Choroid plexus epithelial cell (primary cell): ENCODE measurements at regions not wholly inside any gene's neighbourhood (a gene's known extent, or its start where the extent isn't known, plus 50 kb on each side); places are given as distances from the start of the nearest gene placed in this dataset.
A peak's percentile ranks its signal among the peaks of the same experiment; 100 is the strongest.

ENCODE experiments used
- DNase-seq: peaks from one replicate; pipeline ENCODE4 v3.0.0-alpha.2; 2010; ENCODE audit warnings: low read depth
- H3K4me3 ChIP-seq: 2 replicates; pipeline ENCODE4 v1.5.1; 2011; ENCODE audit warnings: low read depth, mild to moderate bottlenecking, control low read depth, low read length, moderate library complexity
- CTCF ChIP-seq: conservative IDR thresholded peaks from 2 replicates; pipeline ENCODE4 v1.5.1; 2011; ENCODE audit warnings: low read depth, mild to moderate bottlenecking, control low read depth, inconsistent platforms, low read length, moderate library complexity

- H3K4me3 ChIP-seq, result no peak overlapping the region
Observed at GRCh38 chr18:45174629-45175136, 440.6 kb upstream of the SLC14A2 start.

DNA sequence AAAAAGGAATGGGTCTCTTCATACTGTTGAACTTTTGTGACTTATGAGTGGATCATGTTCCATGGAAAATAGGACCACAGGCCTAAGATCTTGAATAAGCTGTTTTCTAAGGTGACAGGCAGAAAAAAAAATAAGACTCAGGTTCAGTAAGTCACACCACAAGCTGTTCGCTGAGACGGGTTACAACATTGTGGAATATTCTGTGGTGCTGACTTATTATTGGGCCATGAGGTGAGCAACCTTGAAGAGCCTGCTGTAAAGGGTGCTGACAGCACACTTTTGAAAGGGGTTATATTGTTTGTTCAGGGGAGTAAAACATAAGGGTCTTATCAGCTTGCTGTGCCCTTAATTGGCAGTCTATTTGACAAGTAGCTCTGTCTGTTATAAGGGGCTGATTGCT lies 439.8 kb upstream of the SLC14A2 start:
- peak; percentile 58 for DNase-seq
- no peak for TF ChIP-seq CTCF
- no peak overlapping the region for H3K4me3 ChIP-seq

More at GRCh38 chr18:45174629-45175136, 440.6 kb upstream of the SLC14A2 start:
- no peak for DNase-seq
- no peak for TF ChIP-seq CTCF

DNA sequence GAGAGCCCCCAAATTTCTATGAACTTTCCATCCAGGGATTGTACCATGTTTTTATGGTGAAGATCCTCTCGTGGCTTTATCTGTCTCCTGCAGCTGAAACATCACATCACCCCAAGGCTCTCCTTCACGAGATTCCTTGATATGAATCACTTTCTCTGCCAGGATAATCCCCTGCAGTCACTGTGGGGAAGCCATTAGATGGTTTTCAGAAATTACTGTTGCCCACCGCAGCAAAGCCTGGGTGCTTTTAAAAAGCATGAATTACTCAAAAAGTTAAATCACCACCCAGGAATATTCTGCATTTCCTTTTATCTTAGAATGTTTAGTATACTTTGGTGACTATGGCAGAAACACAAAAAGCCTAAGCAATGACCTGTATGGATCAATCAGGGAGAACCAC lies 428.4 kb upstream of the SLC14A2 start:
- H3K4me3 ChIP-seq, result no peak overlapping the region
- DNase-seq, result no peak
- TF ChIP-seq CTCF, result no peak

GRCh38 chr18:45191795-45192194 lies 423.5 kb upstream of the SLC14A2 start:
- DNase-seq, result no peak
- no peak for TF ChIP-seq CTCF
- H3K4me3 ChIP-seq, result no peak overlapping the region

- no peak for DNase-seq
- TF ChIP-seq CTCF, result no peak
- H3K4me3 ChIP-seq, result no peak overlapping the region
Observed at GRCh38 chr18:45197526-45197970, 417.7 kb upstream of the SLC14A2 start.

DNA sequence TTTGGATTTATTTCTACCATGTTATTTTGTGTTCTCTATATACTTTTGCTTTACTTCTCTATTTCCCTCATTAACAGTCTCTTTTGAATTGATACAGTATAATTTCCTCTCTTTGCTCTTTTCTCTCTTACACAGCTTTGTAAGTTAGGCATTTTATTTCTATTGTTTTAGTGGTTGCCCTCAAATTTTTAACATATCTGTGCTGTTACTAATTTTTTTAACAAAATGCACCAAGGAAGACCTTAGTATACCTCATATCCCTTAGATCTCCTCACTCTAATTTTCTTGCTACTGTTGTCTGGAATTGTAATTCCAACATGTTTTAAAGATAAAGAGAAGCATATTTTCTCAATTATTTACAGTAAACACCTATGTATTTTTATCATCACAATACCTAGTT lies 416.8 kb upstream of the SLC14A2 start:
- DNase-seq, result no peak
- no peak overlapping the region for H3K4me3 ChIP-seq
- no peak for TF ChIP-seq CTCF

- no peak overlapping the region for H3K4me3 ChIP-seq
- TF ChIP-seq CTCF, result no peak
- no peak for DNase-seq
Observed at GRCh38 chr18:45201029-45201428, 414.2 kb upstream of the SLC14A2 start.
